ENCODE measurements at regions not wholly inside any gene's neighbourhood (a gene's known extent, or its start where the extent isn't known, plus 50 kb on each side); places are given as distances from the start of the nearest gene placed in this dataset.
"Not testable (repeated sequence)": the region's sequence is repeated elsewhere in the genome, so short reads cannot be mapped to it uniquely, and the experiment has no call there.

GRCh38 chr1:187038784-187039183 is 210.0 kb downstream of the PLA2G4A start:
- DNase-seq = no peak

GRCh38 chr1:187041104-187041503 is 212.4 kb downstream of the PLA2G4A start:
- no peak for DNase-seq

- DNase-seq = no peak
Measured at GRCh38 chr1:187042538-187042937, 213.8 kb downstream of the PLA2G4A start.

GRCh38 chr1:187043433-187043832 is 214.7 kb downstream of the PLA2G4A start:
- not testable (repeated sequence) for DNase-seq

GRCh38 chr1:187044411-187044810 is 215.7 kb downstream of the PLA2G4A start:
- no peak for DNase-seq

GRCh38 chr1:187045371-187045770 is 216.6 kb downstream of the PLA2G4A start:
- DNase-seq = no peak

GRCh38 chr1:187046293-187046692 is 217.5 kb downstream of the PLA2G4A start:
- DNase-seq = no peak

- DNase-seq = no peak
Measured at GRCh38 chr1:187047298-187047697, 218.5 kb downstream of the PLA2G4A start.

GRCh38 chr1:187051618-187052232 is 223.0 kb downstream of the PLA2G4A start:
- DNase-seq = peak; percentile 24

GRCh38 chr1:187053876-187054275 is 225.1 kb downstream of the PLA2G4A start:
- no peak for DNase-seq

- no peak for DNase-seq
Measured at GRCh38 chr1:187054862-187055757, 226.4 kb downstream of the PLA2G4A start.

GRCh38 chr1:187063271-187063670 is 234.5 kb downstream of the PLA2G4A start:
- no peak for DNase-seq

- DNase-seq = no peak
Measured at GRCh38 chr1:187067160-187067559, 238.4 kb downstream of the PLA2G4A start.

GRCh38 chr1:187070076-187070475 is 241.3 kb downstream of the PLA2G4A start:
- no peak for DNase-seq

GRCh38 chr1:187072262-187073034 is 243.7 kb downstream of the PLA2G4A start:
- DNase-seq = peak; percentile 23

- peak; percentile 24 for DNase-seq
Measured at GRCh38 chr1:187073035-187073560, 244.3 kb downstream of the PLA2G4A start.

- DNase-seq = not testable (repeated sequence)
Measured at GRCh38 chr1:187073634-187074245, 245.0 kb downstream of the PLA2G4A start.

GRCh38 chr1:187074445-187075048 is 245.8 kb downstream of the PLA2G4A start:
- DNase-seq = no peak

- DNase-seq = no peak
Measured at GRCh38 chr1:187076922-187077321, 248.2 kb downstream of the PLA2G4A start.

GRCh38 chr1:187078321-187078720 is 249.6 kb downstream of the PLA2G4A start:
- DNase-seq = no peak

- no peak for DNase-seq
Measured at GRCh38 chr1:187078916-187079315, 250.2 kb downstream of the PLA2G4A start.

GRCh38 chr1:187079330-187079729 is 250.6 kb downstream of the PLA2G4A start:
- no peak for DNase-seq
